HEK293T (cell line): ENCODE measurements at regions not wholly inside any gene's neighbourhood (a gene's known extent, or its start where the extent isn't known, plus 50 kb on each side); places are given as distances from the start of the nearest gene placed in this dataset.

Experiments used
- ELF4 ChIP-seq: fragments of 450-650 bp; IDR thresholded peaks from 2 replicates; pipeline ENCODE4 v1.6.1; 2017; ENCODE audit warnings: antibody characterized with exemption
- FOXA1 ChIP-seq: fragments of 450-650 bp; IDR thresholded peaks from 2 replicates; pipeline ENCODE4 v1.6.1; 2016; ENCODE audit warnings: mild to moderate bottlenecking
- FOXM1 ChIP-seq: fragments of 450-650 bp; IDR thresholded peaks from 2 replicates; pipeline ENCODE4 v1.6.1; 2017; ENCODE audit warnings: mild to moderate bottlenecking, borderline replicate concordance
- LEF1 ChIP-seq: fragments of 450-650 bp; IDR thresholded peaks from 2 replicates; pipeline ENCODE4 v1.6.1; 2017; ENCODE audit warnings: mild to moderate bottlenecking, borderline replicate concordance
- NFRKB ChIP-seq: fragments of 450-650 bp; IDR thresholded peaks from 2 replicates; pipeline ENCODE4 v1.6.1; 2016; ENCODE audit warnings: mild to moderate bottlenecking, moderate library complexity
- SP1 ChIP-seq: fragments of 450-650 bp; IDR thresholded peaks from 2 replicates; pipeline ENCODE4 v1.6.1; 2017

GRCh38 chr6:41411961-41412360, 76.6 kb downstream of the NCR2 start:
- TF ChIP-seq FOXA1 (no peak), SP1 (no peak), LEF1 (no peak), NFRKB (no peak), ELF4 (no peak), FOXM1 (no peak)
